Chondrocyte (in vitro differentiated cells): ENCODE measurements at regions not wholly inside any gene's neighbourhood (a gene's known extent, or its start where the extent isn't known, plus 50 kb on each side); places are given as distances from the start of the nearest gene placed in this dataset.

Experiments
- DNase-seq: peaks from one replicate; pipeline ENCODE4 v3.0.0; 2021; ENCODE audit warnings: mixed read lengths, low spot score
- H3K27ac Mint-ChIP-seq: one replicate; pipeline ENCODE4 v1.8.0; 2021; ENCODE audit warnings: mild to moderate bottlenecking, moderate library complexity, mixed read lengths; ENCODE audit not compliant: unreplicated experiment
- H3K27me3 Mint-ChIP-seq: 2 replicates; pipeline ENCODE4 v1.8.0; 2021; ENCODE audit warnings: low read depth, mixed read lengths
- H3K36me3 Mint-ChIP-seq: 2 replicates; pipeline ENCODE4 v1.8.0; 2021; ENCODE audit warnings: low read depth, mixed read lengths
- H3K4me1 Mint-ChIP-seq: 2 replicates; pipeline ENCODE4 v1.8.0; 2021; ENCODE audit warnings: low read depth, mild to moderate bottlenecking, mixed read lengths
- H3K4me3 Mint-ChIP-seq: one replicate; pipeline ENCODE4 v1.8.0; 2021; ENCODE audit warnings: mild to moderate bottlenecking, moderate library complexity, mixed read lengths; ENCODE audit not compliant: unreplicated experiment
- H3K9me3 Mint-ChIP-seq: 2 replicates; pipeline ENCODE4 v1.8.0; 2021; ENCODE audit warnings: low read depth, mixed read lengths
- CTCF ChIP-seq: fragments of 200-600 bp; sonication (generic); IDR thresholded peaks from 2 replicates; pipeline ENCODE4 v1.5.0; 2021; ENCODE audit warnings: antibody characterized with exemption, mild to moderate bottlenecking, moderate library complexity

GRCh38 chr4:180745019-180745418 lies 1498.2 kb upstream of the TENM3 start:
- TF ChIP-seq CTCF, result no peak
- H3K4me3 Mint-ChIP-seq, result no peak overlapping the region
- no peak for DNase-seq
- H3K27me3 Mint-ChIP-seq, result no peaks in the 10 kb centered on the region
- peaks cover 4% of the 10 kb centered on the region for H3K9me3 Mint-ChIP-seq
- no peak overlapping the region for H3K27ac Mint-ChIP-seq
- no peaks in the 10 kb centered on the region for H3K36me3 Mint-ChIP-seq
- no peaks in the 10 kb centered on the region for H3K4me1 Mint-ChIP-seq

GRCh38 chr4:180751009-180751408 lies 1492.2 kb upstream of the TENM3 start:
- no peaks in the 10 kb centered on the region for H3K27me3 Mint-ChIP-seq
- DNase-seq, result no peak
- no peak for TF ChIP-seq CTCF
- H3K4me1 Mint-ChIP-seq, result peaks cover 7% of the 10 kb centered on the region
- peaks cover 10% of the 10 kb centered on the region for H3K9me3 Mint-ChIP-seq
- H3K36me3 Mint-ChIP-seq, result no peaks in the 10 kb centered on the region
- no peak overlapping the region for H3K4me3 Mint-ChIP-seq
- no peak overlapping the region for H3K27ac Mint-ChIP-seq

- no peak for TF ChIP-seq CTCF
- no peaks in the 10 kb centered on the region for H3K4me1 Mint-ChIP-seq
Measured at GRCh38 chr4:180757927-180758326, 1485.3 kb upstream of the TENM3 start.

GRCh38 chr4:180766045-180766444 lies 1477.2 kb upstream of the TENM3 start:
- TF ChIP-seq CTCF, result no peak
- Mint-ChIP-seq H3K4me1 (peaks cover 12% of the 10 kb centered on the region), H3K27me3 (no peaks in the 10 kb centered on the region)

More at GRCh38 chr4:180757927-180758326, 1485.3 kb upstream of the TENM3 start:
- no peaks in the 10 kb centered on the region for H3K27me3 Mint-ChIP-seq
- no peaks in the 10 kb centered on the region for H3K36me3 Mint-ChIP-seq
- H3K27ac Mint-ChIP-seq, result no peak overlapping the region
- H3K4me3 Mint-ChIP-seq, result no peak overlapping the region
- H3K9me3 Mint-ChIP-seq, result peaks cover 6% of the 10 kb centered on the region
- DNase-seq, result no peak

GRCh38 chr4:180766944-180767729 lies 1476.1 kb upstream of the TENM3 start:
- peaks cover 12% of the 10 kb centered on the region for H3K4me1 Mint-ChIP-seq
- no peaks in the 10 kb centered on the region for H3K27me3 Mint-ChIP-seq
- H3K36me3 Mint-ChIP-seq, result no peaks in the 10 kb centered on the region
- no peak overlapping the region for H3K27ac Mint-ChIP-seq
- H3K4me3 Mint-ChIP-seq, result no peak overlapping the region
- TF ChIP-seq CTCF, result no peak
- DNase-seq, result no peak
- no peaks in the 10 kb centered on the region for H3K9me3 Mint-ChIP-seq

More at GRCh38 chr4:180766045-180766444, 1477.2 kb upstream of the TENM3 start:
- Mint-ChIP-seq H3K9me3 (no peaks in the 10 kb centered on the region), H3K27ac (no peak overlapping the region), H3K36me3 (no peaks in the 10 kb centered on the region), H3K4me3 (no peak overlapping the region)
- DNase-seq, result no peak
